CD4-positive, alpha-beta T cell (primary cell): ENCODE measurements at regions not wholly inside any gene's neighbourhood (a gene's known extent, or its start where the extent isn't known, plus 50 kb on each side); places are given as distances from the start of the nearest gene placed in this dataset.

Experiments used
- ATAC-seq: fragments of 200-7000 bp; cut with Tn5 transposase; one replicate; pipeline ENCODE4 v1.10.0; 2022; ENCODE audit warnings: mild to moderate bottlenecking; ENCODE audit not compliant: poor library complexity
- CTCF ChIA-PET: fragments of 350-600 bp; sonication (Branson Sonifier 250); formaldehyde crosslinking; loops from one replicate; lab custom pipeline; 2021; ENCODE audit warnings: antibody characterized with exemption, inconsistent platforms; lab: Charles Lee
- POLR2A ChIA-PET: fragments of 350-600 bp; sonication (Branson Sonifier 250); formaldehyde crosslinking; loops from one replicate; lab custom pipeline; 2021; ENCODE audit warnings: antibody characterized with exemption, inconsistent platforms; lab: Charles Lee
- DNase-seq, 14 experiments: peaks; one replicate each; pipeline ENCODE4 v3.0.0-alpha.2; 2013 to 2020; ENCODE audit warnings: mixed read lengths in 2 of 14
- H3K27ac ChIP-seq, 2 donors: one replicate each; pipeline versions ENCODE4 v1.5.1 to v1.7.0; 2013; ENCODE audit warnings: low read length in 2 of 2, low read depth in 1 of 2, mild to moderate bottlenecking in 1 of 2
- H3K27me3 ChIP-seq, 2 experiments: 1 replicate in 1 of 2; 2 replicates in 1 of 2; pipeline versions ENCODE4 v1.6.1 to v1.7.0; 2013; ENCODE audit warnings: low read length in 2 of 2, control low read depth in 1 of 2, mild to moderate bottlenecking in 1 of 2, moderate library complexity in 1 of 2; ENCODE audit not compliant: insufficient read depth in 2 of 2, control insufficient read depth in 1 of 2
- H3K36me3 ChIP-seq: one replicate; pipeline ENCODE4 v1.6.1; 2013; ENCODE audit warnings: low read length, control low read depth; ENCODE audit not compliant: insufficient read depth
- H3K4me1 ChIP-seq: one replicate; pipeline ENCODE4 v1.6.1; 2013; ENCODE audit warnings: low read length, control low read depth; ENCODE audit not compliant: insufficient read depth
- H3K4me3 ChIP-seq: one replicate; pipeline ENCODE4 v1.5.1; 2013; ENCODE audit warnings: mild to moderate bottlenecking, low read length, moderate library complexity
- H3K9me3 ChIP-seq, 2 experiments: 1 replicate in 1 of 2; 2 replicates in 1 of 2; pipeline versions ENCODE4 v1.6.1 to v1.7.0; 2013; ENCODE audit warnings: low read length in 2 of 2, mild to moderate bottlenecking in 2 of 2, control low read depth in 1 of 2, moderate library complexity in 1 of 2; ENCODE audit not compliant: control insufficient read depth in 1 of 2, insufficient read depth in 1 of 2
- H3K27ac Mint-ChIP-seq: one replicate; pipeline ENCODE4 v1.8.0; 2020; ENCODE audit warnings: mixed read lengths
- H3K27me3 Mint-ChIP-seq: one replicate; pipeline ENCODE4 v1.8.0; 2021; ENCODE audit warnings: mixed read lengths
- H3K36me3 Mint-ChIP-seq: one replicate; pipeline ENCODE4 v1.8.0; 2021; ENCODE audit warnings: low read depth, mixed read lengths
- H3K4me1 Mint-ChIP-seq: one replicate; pipeline ENCODE4 v1.8.0; 2021; ENCODE audit warnings: low read depth, mixed read lengths
- H3K4me3 Mint-ChIP-seq: one replicate; pipeline ENCODE4 v1.8.0; 2020; ENCODE audit warnings: mild to moderate bottlenecking, mixed read lengths
- H3K9me3 Mint-ChIP-seq: one replicate; pipeline ENCODE4 v1.8.0; 2020; ENCODE audit warnings: mixed read lengths
- CTCF ChIP-seq: fragments of 200-600 bp; IDR thresholded peaks from one replicate; pipeline ENCODE4 v1.8.0; 2022; ENCODE audit warnings: antibody characterized with exemption, mild to moderate bottlenecking
- intact Hi-C, 2 experiments: fragments of 100-400 bp; cut with DNase I in 1 of 2; cut with micrococcal nuclease in 1 of 2; formaldehyde crosslinking; loops; one replicate each; pipeline versions ENCODE4 v1.15.1 to v1.9.0; 2023 to 2025; cut with DNase I, micrococcal nuclease

- H3K4me3 ChIP-seq: no peak overlapping the region
- TF ChIP-seq CTCF: no peak
- ATAC-seq (no peak), DNase-seq (no peak)
- no peak overlapping the region for H3K27ac Mint-ChIP-seq
- H3K27ac ChIP-seq: no peak overlapping the region
- H3K9me3 Mint-ChIP-seq: no peaks in the 10 kb centered on the region
- H3K36me3 Mint-ChIP-seq: no peaks in the 10 kb centered on the region
- no peaks in the 10 kb centered on the region for H3K4me1 Mint-ChIP-seq
- no peaks in the 10 kb centered on the region for H3K4me1 ChIP-seq
- H3K4me3 Mint-ChIP-seq: no peak overlapping the region
- CTCF ChIA-PET: no interaction called here
- no peaks in the 10 kb centered on the region for H3K27me3 ChIP-seq
- no peaks in the 10 kb centered on the region for H3K27me3 Mint-ChIP-seq
- POLR2A ChIA-PET: no interaction called here
- H3K36me3 ChIP-seq: no peaks in the 10 kb centered on the region
- no peaks in the 10 kb centered on the region for H3K9me3 ChIP-seq
- intact Hi-C loops: no loop called here
Measured at GRCh38 chr3:72698154-72698917, 149.9 kb downstream of the SHQ1 start.

- intact Hi-C loops: no loop called here
- Mint-ChIP-seq H3K4me1 (no peaks in the 10 kb centered on the region), H3K9me3 (no peaks in the 10 kb centered on the region), H3K27ac (no peak overlapping the region), H3K36me3 (no peaks in the 10 kb centered on the region), H3K4me3 (no peak overlapping the region), H3K27me3 (no peaks in the 10 kb centered on the region)
- CTCF ChIA-PET: no interaction called here
- Histone ChIP-seq H3K4me3 (no peak overlapping the region), H3K27me3 (no peaks in the 10 kb centered on the region), H3K4me1 (no peaks in the 10 kb centered on the region), H3K9me3 (no peaks in the 10 kb centered on the region), H3K27ac (no peak overlapping the region), H3K36me3 (no peaks in the 10 kb centered on the region)
- no peak for DNase-seq
- no peak for TF ChIP-seq CTCF
- ATAC-seq: no peak
- POLR2A ChIA-PET: no interaction called here
Measured at GRCh38 chr3:72697717-72698116, 150.5 kb downstream of the SHQ1 start.

DNA sequence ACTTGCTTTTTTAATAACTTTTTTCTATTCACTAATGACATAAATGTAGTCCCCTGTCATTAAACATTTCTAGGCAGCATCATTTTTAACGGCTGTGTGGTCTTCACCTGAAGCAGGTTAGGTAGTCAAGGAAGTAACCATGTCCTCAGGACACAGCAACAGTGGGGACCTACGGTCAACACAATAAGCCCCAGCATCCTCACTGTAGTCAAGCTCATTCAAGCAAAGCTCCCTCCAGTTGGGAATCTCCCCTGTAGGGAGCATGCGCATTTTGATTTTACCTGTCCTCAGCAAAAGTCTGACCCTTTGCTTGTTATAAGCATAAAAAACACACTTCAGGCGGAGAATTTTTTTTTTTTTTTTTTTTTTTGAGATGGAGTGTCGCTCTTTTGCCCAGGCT is 151.4 kb downstream of the SHQ1 start:
- H3K9me3 Mint-ChIP-seq: no peaks in the 10 kb centered on the region
- Histone ChIP-seq H3K27me3 (no peaks in the 10 kb centered on the region), H3K9me3 (no peaks in the 10 kb centered on the region), H3K4me3 (no peak overlapping the region), H3K36me3 (no peaks in the 10 kb centered on the region), H3K4me1 (no peaks in the 10 kb centered on the region), H3K27ac (no peak overlapping the region)
- H3K4me1 Mint-ChIP-seq: no peaks in the 10 kb centered on the region
- H3K36me3 Mint-ChIP-seq: no peaks in the 10 kb centered on the region
- no peak overlapping the region for H3K4me3 Mint-ChIP-seq
- no peak for ATAC-seq
- H3K27ac Mint-ChIP-seq: no peak overlapping the region
- POLR2A ChIA-PET: no interaction called here
- CTCF ChIA-PET: no interaction called here
- DNase-seq: no peak
- TF ChIP-seq CTCF: no peak
- H3K27me3 Mint-ChIP-seq: no peaks in the 10 kb centered on the region
- intact Hi-C loops: no loop called here
